GM21528 (cell line): ENCODE measurements at regions not wholly inside any gene's neighbourhood (a gene's known extent, or its start where the extent isn't known, plus 50 kb on each side); places are given as distances from the start of the nearest gene placed in this dataset.

Source experiments
- ATAC-seq: cut with Tn5 transposase; IDR thresholded peaks from one replicate; pipeline ENCODE4 v1.9.1; 2021; ENCODE audit warnings: mild to moderate bottlenecking, moderate library complexity; ENCODE audit not compliant: unreplicated experiment, low FRiP score

- no peak for ATAC-seq
Observed at GRCh38 chr6:12419631-12420272, 129.6 kb downstream of the EDN1 start.

- no peak for ATAC-seq
Observed at GRCh38 chr6:12420626-12421025, 130.5 kb downstream of the EDN1 start.

- no peak for ATAC-seq
Observed at GRCh38 chr6:12421596-12421995, 131.4 kb downstream of the EDN1 start.

GRCh38 chr6:12422848-12423247 is 132.7 kb downstream of the EDN1 start:
- ATAC-seq, result no peak

DNA sequence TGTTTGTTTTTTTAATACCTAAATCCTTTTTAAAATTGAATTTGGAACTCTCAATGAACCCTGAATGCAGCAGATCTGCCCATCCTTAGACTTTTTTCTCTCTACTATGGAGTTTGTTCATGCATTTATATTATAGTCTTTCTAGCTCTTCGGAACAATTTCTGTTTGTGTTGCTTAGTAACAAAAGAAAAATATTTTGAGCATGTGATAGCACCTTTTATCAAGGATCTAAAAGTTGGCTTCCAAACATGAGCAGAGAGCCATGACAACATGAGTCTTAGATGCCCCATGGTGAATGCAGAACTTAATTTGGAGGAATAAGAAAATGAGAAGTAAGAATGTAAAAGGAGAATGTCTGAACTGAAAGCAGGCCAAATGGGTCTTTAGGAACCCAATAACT is 133.7 kb downstream of the EDN1 start:
- no peak for ATAC-seq

- ATAC-seq, result no peak
Observed at GRCh38 chr6:12426121-12426520, 136.0 kb downstream of the EDN1 start.

- ATAC-seq, result no peak
Observed at GRCh38 chr6:12431023-12431422, 140.9 kb downstream of the EDN1 start.

- ATAC-seq, result no peak
Observed at GRCh38 chr6:12436224-12436623, 146.1 kb downstream of the EDN1 start.

DNA sequence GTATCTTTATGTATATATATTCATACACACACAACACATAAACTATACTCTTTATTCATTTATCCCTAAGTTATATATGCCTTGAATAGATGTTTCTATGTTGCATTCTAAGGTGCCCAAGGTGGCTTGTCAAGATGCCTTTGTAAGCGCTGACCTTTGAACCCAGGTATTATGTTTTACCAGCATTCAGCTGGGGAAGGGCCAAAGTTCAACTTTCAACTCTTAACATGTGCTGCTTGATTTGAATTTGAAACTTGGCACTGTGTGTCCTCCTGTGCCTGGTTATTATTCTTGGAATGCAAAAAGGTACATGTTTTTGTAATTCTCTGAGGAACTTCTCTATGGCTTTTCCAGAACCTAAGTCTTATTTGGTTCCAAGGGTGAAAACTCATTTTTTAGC is 146.5 kb downstream of the EDN1 start:
- no peak for ATAC-seq

GRCh38 chr6:12439296-12439695 is 149.1 kb downstream of the EDN1 start:
- ATAC-seq, result no peak

DNA sequence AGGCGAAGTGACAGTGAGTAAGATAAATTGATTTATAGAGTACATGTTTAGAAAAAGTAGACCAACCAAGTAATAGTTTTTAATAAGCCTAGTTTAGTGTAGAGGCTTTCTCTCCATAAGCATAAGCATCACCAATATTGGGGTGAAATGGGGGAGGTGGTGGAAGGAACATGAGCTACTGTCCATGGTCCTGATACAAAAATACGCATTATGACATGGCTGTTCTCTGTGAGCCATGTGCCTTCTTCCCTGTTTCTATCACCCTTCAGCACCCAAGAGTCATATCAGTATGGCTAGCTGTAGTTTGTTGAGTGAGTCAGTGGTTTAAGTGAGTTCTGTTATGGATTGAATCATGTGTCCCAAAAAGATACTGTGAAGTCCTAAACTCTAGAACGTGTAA is 150.8 kb downstream of the EDN1 start:
- ATAC-seq, result no peak

GRCh38 chr6:12442455-12442854 is 152.3 kb downstream of the EDN1 start:
- ATAC-seq, result no peak

GRCh38 chr6:12446394-12446793 is 156.2 kb downstream of the EDN1 start:
- ATAC-seq, result no peak

GRCh38 chr6:12449447-12449846 is 159.3 kb downstream of the EDN1 start:
- no peak for ATAC-seq

DNA sequence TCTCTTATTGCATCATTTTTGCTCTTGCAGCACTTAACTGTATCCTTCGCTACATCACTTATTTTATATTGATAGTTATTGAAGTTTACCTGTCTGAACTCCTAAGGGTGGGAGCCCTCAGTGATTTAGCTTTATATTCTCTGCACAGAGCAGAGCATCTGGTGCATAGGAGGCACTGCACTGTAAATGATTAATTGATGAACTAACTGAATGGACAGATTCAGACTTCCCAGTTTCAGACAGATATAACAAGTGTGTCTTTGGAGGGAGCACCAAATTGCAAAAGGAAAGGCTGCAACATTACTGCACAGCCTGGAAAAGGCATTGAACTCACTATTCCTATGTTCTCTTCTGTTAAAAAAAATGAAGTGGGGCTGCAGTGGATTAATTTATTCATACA is 160.3 kb downstream of the EDN1 start:
- ATAC-seq, result no peak

GRCh38 chr6:12456343-12456742 is 166.2 kb downstream of the EDN1 start:
- ATAC-seq, result no peak

GRCh38 chr6:12457094-12457493 is 166.9 kb downstream of the EDN1 start:
- ATAC-seq, result no peak

DNA sequence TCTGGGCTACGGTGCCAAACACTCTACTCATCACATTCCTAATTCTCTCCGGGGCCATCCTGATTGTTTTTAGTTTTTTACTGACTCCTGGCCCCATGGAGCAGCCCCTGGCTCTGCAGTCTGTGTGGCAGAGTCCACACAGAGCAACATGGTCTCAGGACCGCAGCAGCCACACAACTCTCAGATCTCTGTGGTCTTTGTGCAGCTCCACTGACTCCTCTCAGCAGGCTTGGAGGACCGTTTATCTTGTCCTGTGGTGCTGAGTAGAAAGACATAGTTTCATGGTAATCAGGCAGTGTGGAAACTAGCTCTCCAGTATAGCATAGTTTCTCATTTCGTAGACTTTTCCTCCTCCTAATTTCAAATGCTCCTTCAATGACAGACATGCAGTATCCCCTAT is 168.4 kb downstream of the EDN1 start:
- ATAC-seq, result no peak

- ATAC-seq, result no peak
Observed at GRCh38 chr6:12459945-12460661, 169.9 kb downstream of the EDN1 start.

DNA sequence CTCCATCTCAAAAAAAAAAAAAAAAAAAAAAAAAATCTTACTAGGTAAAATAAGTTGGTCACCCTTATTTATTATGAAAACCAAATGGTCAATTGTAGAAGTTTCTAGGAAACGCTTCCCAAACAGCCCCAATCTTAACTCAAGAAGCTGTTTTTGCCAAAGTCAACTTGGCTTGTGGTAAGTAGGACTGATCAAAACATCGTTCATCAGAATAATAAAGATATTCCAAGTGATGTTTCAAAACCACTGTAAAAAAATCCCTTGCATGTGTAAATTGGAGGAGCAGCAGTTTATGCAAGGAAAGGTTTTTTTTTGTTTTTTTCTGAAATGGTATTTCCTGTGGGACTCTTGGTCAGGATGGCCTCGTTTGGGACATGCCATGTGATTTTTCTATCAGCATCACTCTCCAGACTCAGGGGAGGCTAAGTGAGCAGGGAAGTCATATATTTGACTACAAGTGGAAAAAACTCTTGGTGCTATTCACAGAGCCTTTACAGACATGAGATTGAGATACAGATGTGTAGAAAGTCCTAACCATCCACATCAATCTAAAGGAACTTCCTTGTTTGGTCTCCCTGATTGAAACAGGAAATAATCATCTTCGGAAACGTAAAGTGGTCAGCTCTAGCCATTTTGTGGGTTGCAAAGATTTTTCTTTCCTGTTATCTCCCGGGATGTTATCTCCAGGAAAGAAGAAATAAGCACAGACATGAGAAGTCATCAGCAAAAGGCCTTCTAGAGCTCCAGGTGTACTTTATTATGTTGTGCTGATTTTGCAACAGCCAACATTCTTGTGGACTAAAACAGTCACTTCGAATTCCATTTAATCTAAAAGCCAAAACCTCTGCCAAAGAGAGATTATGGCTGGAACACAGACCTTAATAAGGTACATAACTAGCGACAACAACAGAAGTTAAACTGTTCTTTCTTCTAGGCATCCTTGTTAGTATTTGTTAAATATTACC is 177.8 kb downstream of the EDN1 start:
- ATAC-seq, result no peak

DNA sequence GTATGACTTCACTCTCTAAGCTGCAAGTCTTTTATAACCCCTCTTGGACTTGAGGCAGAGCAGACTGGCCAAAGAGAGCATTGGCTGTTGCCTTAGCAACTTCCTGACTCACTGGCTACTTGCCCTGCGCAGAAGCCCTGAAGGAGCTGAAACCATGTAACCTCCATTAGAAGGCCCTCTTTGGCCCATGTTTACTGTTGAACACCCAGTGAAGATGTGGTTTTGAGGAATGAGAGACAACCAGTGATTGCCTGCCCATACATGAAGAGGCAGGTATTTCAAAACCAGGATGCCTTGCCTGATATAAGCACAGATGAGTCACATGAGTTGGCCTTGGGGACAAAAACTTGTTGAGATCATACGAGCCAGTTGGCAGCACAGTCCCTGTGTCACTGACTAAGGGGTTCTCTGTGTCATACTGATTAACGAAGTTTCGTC is 182.5 kb downstream of the EDN1 start:
- ATAC-seq, result no peak
